AG04449 (cell line): ENCODE measurements at regions not wholly inside any gene's neighbourhood (a gene's known extent, or its start where the extent isn't known, plus 50 kb on each side); places are given as distances from the start of the nearest gene placed in this dataset.

Experiments
- CTCF ChIA-PET: fragments of 350-600 bp; formaldehyde crosslinking; extraction: SDS; loops from one replicate; lab custom pipeline; 2021; ENCODE audit warnings: antibody characterized with exemption; lab: Yijun Ruan, JAX
- POLR2A ChIA-PET: fragments of 400-600, 350-600 bp; formaldehyde crosslinking; extraction: SDS; loops from one replicate; lab custom pipeline; 2020; ENCODE audit warnings: antibody characterized with exemption, inconsistent platforms; lab: Yijun Ruan, JAX
- DNase-seq: peaks from one replicate; pipeline ENCODE4 v3.0.0-alpha.2; 2010; ENCODE audit warnings: low read depth, low spot score
- H3K4me3 ChIP-seq: 2 replicates; pipeline ENCODE4 v1.5.1; 2011; ENCODE audit warnings: low read depth, mild to moderate bottlenecking, control low read depth, low read length
- CTCF ChIP-seq: IDR thresholded peaks from one replicate; pipeline ENCODE4 v1.5.1; 2011; ENCODE audit warnings: mild to moderate bottlenecking, moderate library complexity, low read length, control low read depth, inconsistent platforms; ENCODE audit not compliant: insufficient read depth; ENCODE audit errors: missing control alignments

- H3K4me3 ChIP-seq = no peak overlapping the region
- DNase-seq = no peak
- CTCF ChIA-PET = no interaction called here
- POLR2A ChIA-PET = no interaction called here
- no peak for TF ChIP-seq CTCF
Measured at GRCh38 chr11:91802475-91802874, 422.1 kb upstream of the FAT3 start.

GRCh38 chr11:91800208-91800914 is 424.3 kb upstream of the FAT3 start:
- no peak for TF ChIP-seq CTCF
- DNase-seq = no peak
- CTCF ChIA-PET = no interaction called here
- POLR2A ChIA-PET = no interaction called here
- no peak overlapping the region for H3K4me3 ChIP-seq

GRCh38 chr11:91798240-91798639 is 426.4 kb upstream of the FAT3 start:
- ChIA-PET POLR2A (no interaction called here), CTCF (no interaction called here)
- no peak for DNase-seq
- TF ChIP-seq CTCF = no peak
- no peak overlapping the region for H3K4me3 ChIP-seq

- no peak for DNase-seq
- ChIA-PET POLR2A (no interaction called here), CTCF (no interaction called here)
- no peak overlapping the region for H3K4me3 ChIP-seq
- TF ChIP-seq CTCF = no peak
Measured at GRCh38 chr11:91796999-91797398, 427.6 kb upstream of the FAT3 start.

GRCh38 chr11:91795139-91795887 is 429.3 kb upstream of the FAT3 start:
- ChIA-PET CTCF (no interaction called here), POLR2A (no interaction called here)
- no peak overlapping the region for H3K4me3 ChIP-seq
- TF ChIP-seq CTCF = no peak
- no peak for DNase-seq

- CTCF ChIA-PET = no interaction called here
- POLR2A ChIA-PET = no interaction called here
- no peak for TF ChIP-seq CTCF
- DNase-seq = no peak
- H3K4me3 ChIP-seq = no peak overlapping the region
Measured at GRCh38 chr11:91794146-91794545, 430.5 kb upstream of the FAT3 start.
